ENCODE measurements at regions not wholly inside any gene's neighbourhood (a gene's known extent, or its start where the extent isn't known, plus 50 kb on each side); places are given as distances from the start of the nearest gene placed in this dataset.

- DNase-seq (ENCODE audit: low read depth): peak; percentile 9
Measured at GRCh38 chr17:79420318-79421243, 190.3 kb downstream of the RBFOX3 start.

- no peak for DNase-seq (ENCODE audit: low read depth)
Measured at GRCh38 chr17:79417476-79417988, 193.3 kb downstream of the RBFOX3 start.

- no peak for DNase-seq (ENCODE audit: low read depth)
Measured at GRCh38 chr17:79415909-79416308, 194.9 kb downstream of the RBFOX3 start.

GRCh38 chr17:79415365-79415764, 195.5 kb downstream of the RBFOX3 start:
- no peak for DNase-seq (ENCODE audit: low read depth)

GRCh38 chr17:79414793-79415211, 196.0 kb downstream of the RBFOX3 start:
- no peak for DNase-seq (ENCODE audit: low read depth)

GRCh38 chr17:79414063-79414792, 196.6 kb downstream of the RBFOX3 start:
- DNase-seq (ENCODE audit: low read depth): no peak

GRCh38 chr17:79413611-79414010, 197.2 kb downstream of the RBFOX3 start:
- no peak for DNase-seq (ENCODE audit: low read depth)

- DNase-seq (ENCODE audit: low read depth): no peak
Measured at GRCh38 chr17:79412886-79413390, 197.9 kb downstream of the RBFOX3 start.

- DNase-seq (ENCODE audit: low read depth): no peak
Measured at GRCh38 chr17:79412110-79412509, 198.7 kb downstream of the RBFOX3 start.

GRCh38 chr17:79411419-79411818, 199.4 kb downstream of the RBFOX3 start:
- DNase-seq (ENCODE audit: low read depth): no peak

- no peak for DNase-seq (ENCODE audit: low read depth)
Measured at GRCh38 chr17:79410681-79411080, 200.2 kb downstream of the RBFOX3 start.

GRCh38 chr17:79408251-79408650, 202.6 kb downstream of the RBFOX3 start:
- DNase-seq (ENCODE audit: low read depth): no peak

- no peak for DNase-seq (ENCODE audit: low read depth)
Measured at GRCh38 chr17:79407385-79407784, 203.5 kb downstream of the RBFOX3 start.

- DNase-seq (ENCODE audit: low read depth): no peak
Measured at GRCh38 chr17:79406316-79406715, 204.5 kb downstream of the RBFOX3 start.

- DNase-seq (ENCODE audit: low read depth): no peak
Measured at GRCh38 chr17:79405823-79406222, 205.0 kb downstream of the RBFOX3 start.

- no peak for DNase-seq (ENCODE audit: low read depth)
Measured at GRCh38 chr17:79404136-79404911, 206.5 kb downstream of the RBFOX3 start.

GRCh38 chr17:79401704-79402674, 208.9 kb downstream of the RBFOX3 start:
- no peak for DNase-seq (ENCODE audit: low read depth)

- DNase-seq (ENCODE audit: low read depth): peak; percentile 67
Measured at GRCh38 chr17:79400989-79401703, 209.7 kb downstream of the RBFOX3 start.

- no peak for DNase-seq (ENCODE audit: low read depth)
Measured at GRCh38 chr17:79399610-79400144, 211.2 kb downstream of the RBFOX3 start.

- DNase-seq (ENCODE audit: low read depth): no peak
Measured at GRCh38 chr17:79398441-79398840, 212.4 kb downstream of the RBFOX3 start.
